ENCODE measurements at regions not wholly inside any gene's neighbourhood (a gene's known extent, or its start where the extent isn't known, plus 50 kb on each side); places are given as distances from the start of the nearest gene placed in this dataset.

GRCh38 chr2:221786297-221786926 lies 214.3 kb upstream of the EPHA4 start:
- no peak for TF ChIP-seq POLR2A (IDR thresholded peaks at IDR 0.05)
- TF ChIP-seq, protein P1, sequence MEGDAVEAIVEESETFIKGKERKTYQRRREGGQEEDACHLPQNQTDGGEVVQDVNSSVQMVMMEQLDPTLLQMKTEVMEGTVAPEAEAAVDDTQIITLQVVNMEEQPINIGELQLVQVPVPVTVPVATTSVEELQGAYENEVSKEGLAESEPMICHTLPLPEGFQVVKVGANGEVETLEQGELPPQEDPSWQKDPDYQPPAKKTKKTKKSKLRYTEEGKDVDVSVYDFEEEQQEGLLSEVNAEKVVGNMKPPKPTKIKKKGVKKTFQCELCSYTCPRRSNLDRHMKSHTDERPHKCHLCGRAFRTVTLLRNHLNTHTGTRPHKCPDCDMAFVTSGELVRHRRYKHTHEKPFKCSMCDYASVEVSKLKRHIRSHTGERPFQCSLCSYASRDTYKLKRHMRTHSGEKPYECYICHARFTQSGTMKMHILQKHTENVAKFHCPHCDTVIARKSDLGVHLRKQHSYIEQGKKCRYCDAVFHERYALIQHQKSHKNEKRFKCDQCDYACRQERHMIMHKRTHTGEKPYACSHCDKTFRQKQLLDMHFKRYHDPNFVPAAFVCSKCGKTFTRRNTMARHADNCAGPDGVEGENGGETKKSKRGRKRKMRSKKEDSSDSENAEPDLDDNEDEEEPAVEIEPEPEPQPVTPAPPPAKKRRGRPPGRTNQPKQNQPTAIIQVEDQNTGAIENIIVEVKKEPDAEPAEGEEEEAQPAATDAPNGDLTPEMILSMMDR (IDR thresholded peaks at IDR 0.05), result no peak
